Breast epithelium (tissue), 4 donors: ENCODE measurements at regions not wholly inside any gene's neighbourhood (a gene's known extent, or its start where the extent isn't known, plus 50 kb on each side); places are given as distances from the start of the nearest gene placed in this dataset.

Experiments used
- DNase-seq, 2 donors: peaks; one replicate each; pipeline ENCODE4 v3.0.0-alpha.2; 2019; ENCODE audit warnings: low spot score in 2 of 2
- H3K27ac ChIP-seq, 2 donors: fragments of 200-600 bp; sonication (generic) in 1 of 2; one replicate each; pipeline ENCODE4 v1.5.1; 2016 to 2019; ENCODE audit warnings: mild to moderate bottlenecking in 1 of 2
- H3K27me3 ChIP-seq, 2 donors: fragments of 200-600 bp; sonication (generic) in 1 of 2; one replicate each; pipeline versions ENCODE4 v1.5.1 to v1.6.0; 2017 to 2019; ENCODE audit warnings: control low read depth in 1 of 2, mild to moderate bottlenecking in 1 of 2
- H3K36me3 ChIP-seq: fragments of 200-600 bp; one replicate; pipeline ENCODE4 v1.5.1; 2019
- H3K4me1 ChIP-seq, 2 donors: fragments of 200-600 bp; sonication (generic); one replicate each; pipeline ENCODE4 v1.5.1; 2016 to 2019; ENCODE audit warnings: control low read depth in 1 of 2
- H3K4me3 ChIP-seq, 3 donors: fragments of 200-600 bp; sonication (generic); 1 replicate in 2 of 3; 2 replicates in 1 of 3; pipeline ENCODE4 v1.5.1; 2016 to 2019; ENCODE audit warnings: mild to moderate bottlenecking in 3 of 3, moderate library complexity in 2 of 3
- H3K9me3 ChIP-seq, 2 donors: fragments of 200-600 bp; sonication (generic) in 1 of 2; one replicate each; pipeline ENCODE4 v1.5.1; 2016 to 2019; ENCODE audit warnings: control low read depth in 1 of 2
- CTCF ChIP-seq, 3 donors: fragments of 450-650 bp; IDR thresholded peaks; one replicate each; pipeline ENCODE4 v1.5.1; 2016 to 2017; ENCODE audit warnings: antibody characterized with exemption in 3 of 3, mild to moderate bottlenecking in 3 of 3, moderate library complexity in 3 of 3
- POLR2A ChIP-seq: fragments of 450-650 bp; IDR thresholded peaks from one replicate; pipeline ENCODE4 v1.6.1; 2016; ENCODE audit warnings: antibody characterized with exemption, mild to moderate bottlenecking, moderate library complexity
- POLR2AphosphoS5 ChIP-seq, 3 donors: sonication (generic); formaldehyde crosslinking; IDR thresholded peaks; one replicate each; pipeline ENCODE4 v1.6.1; 2017; ENCODE audit warnings: antibody characterized with exemption in 3 of 3
- intact Hi-C: fragments of 100-400 bp; cut with DNase I; formaldehyde crosslinking; loops from one replicate; pipeline ENCODE4 v1.15.1; 2023; ENCODE audit warnings: low total_unique reads

GRCh38 chr20:40232756-40233155 lies 456.3 kb downstream of the MAFB start:
- Histone ChIP-seq H3K9me3 (no peaks in the 10 kb centered on the region), H3K4me1 (no peaks in the 10 kb centered on the region), H3K27ac (peak overlapping the region; percentile 25 to 65), H3K4me3 (peak overlapping the region in 1 of 3 donors; percentile 27), H3K36me3 (no peaks in the 10 kb centered on the region), H3K27me3 (no peaks in the 10 kb centered on the region)
- intact Hi-C loops, result no loop called here
- no peak for TF ChIP-seq POLR2A
- no peak for DNase-seq

GRCh38 chr20:40232273-40232672 lies 456.8 kb downstream of the MAFB start:
- DNase-seq, result no peak
- H3K27me3 ChIP-seq, result no peaks in the 10 kb centered on the region
- TF ChIP-seq CTCF (IDR thresholded peaks at IDR 0.05), result no peak
- TF ChIP-seq POLR2A, result no peak
- TF ChIP-seq POLR2AphosphoS5 (IDR thresholded peaks at IDR 0.05), result no peak
- no peaks in the 10 kb centered on the region for H3K4me1 ChIP-seq
- H3K36me3 ChIP-seq, result no peaks in the 10 kb centered on the region
- H3K27ac ChIP-seq, result no peak overlapping the region
- intact Hi-C loops, result no loop called here
- H3K4me3 ChIP-seq, result no peak overlapping the region
- no peaks in the 10 kb centered on the region for H3K9me3 ChIP-seq

GRCh38 chr20:40230486-40230885 lies 458.6 kb downstream of the MAFB start:
- TF ChIP-seq CTCF (IDR thresholded peaks at IDR 0.05), result no peak
- no peak for TF ChIP-seq POLR2AphosphoS5 (IDR thresholded peaks at IDR 0.05)
- no peak for TF ChIP-seq POLR2A
- Histone ChIP-seq H3K27ac (no peak overlapping the region), H3K4me3 (no peak overlapping the region), H3K4me1 (no peaks in the 10 kb centered on the region), H3K9me3 (no peaks in the 10 kb centered on the region), H3K27me3 (no peaks in the 10 kb centered on the region), H3K36me3 (no peaks in the 10 kb centered on the region)
- intact Hi-C loops, result no loop called here
- DNase-seq, result no peak

GRCh38 chr20:40225596-40225995 lies 463.4 kb downstream of the MAFB start:
- H3K4me3 ChIP-seq, result no peak overlapping the region
- no peaks in the 10 kb centered on the region for H3K27me3 ChIP-seq
- no peak overlapping the region for H3K27ac ChIP-seq
- H3K9me3 ChIP-seq, result no peaks in the 10 kb centered on the region
- no peak for DNase-seq
- intact Hi-C loops, result no loop called here
- no peak for TF ChIP-seq POLR2A
- TF ChIP-seq CTCF (IDR thresholded peaks at IDR 0.05), result no peak
- no peak for TF ChIP-seq POLR2AphosphoS5 (IDR thresholded peaks at IDR 0.05)
- no peaks in the 10 kb centered on the region for H3K36me3 ChIP-seq
- H3K4me1 ChIP-seq, result no peaks in the 10 kb centered on the region

GRCh38 chr20:40223810-40224209 lies 465.2 kb downstream of the MAFB start:
- Histone ChIP-seq H3K27me3 (no peaks in the 10 kb centered on the region), H3K9me3 (no peaks in the 10 kb centered on the region), H3K4me3 (no peak overlapping the region), H3K36me3 (no peaks in the 10 kb centered on the region), H3K27ac (no peak overlapping the region), H3K4me1 (no peaks in the 10 kb centered on the region)
- no peak for DNase-seq
- TF ChIP-seq POLR2A, result no peak
- TF ChIP-seq CTCF (IDR thresholded peaks at IDR 0.05), result no peak
- no peak for TF ChIP-seq POLR2AphosphoS5 (IDR thresholded peaks at IDR 0.05)
- intact Hi-C loops, result no loop called here

- Histone ChIP-seq H3K27me3 (no peaks in the 10 kb centered on the region), H3K27ac (no peak overlapping the region), H3K4me1 (no peaks in the 10 kb centered on the region), H3K4me3 (no peak overlapping the region), H3K9me3 (no peaks in the 10 kb centered on the region), H3K36me3 (no peaks in the 10 kb centered on the region)
- intact Hi-C loops, result no loop called here
- DNase-seq, result no peak
- no peak for TF ChIP-seq POLR2AphosphoS5 (IDR thresholded peaks at IDR 0.05)
- no peak for TF ChIP-seq CTCF (IDR thresholded peaks at IDR 0.05)
- TF ChIP-seq POLR2A, result no peak
Measured at GRCh38 chr20:40218971-40219370, 470.1 kb downstream of the MAFB start.
